ENCODE measurements at regions not wholly inside any gene's neighbourhood (a gene's known extent, or its start where the extent isn't known, plus 50 kb on each side); places are given as distances from the start of the nearest gene placed in this dataset.
"Not testable (repeated sequence)": the region's sequence is repeated elsewhere in the genome, so short reads cannot be mapped to it uniquely, and the experiment has no call there.

DNA sequence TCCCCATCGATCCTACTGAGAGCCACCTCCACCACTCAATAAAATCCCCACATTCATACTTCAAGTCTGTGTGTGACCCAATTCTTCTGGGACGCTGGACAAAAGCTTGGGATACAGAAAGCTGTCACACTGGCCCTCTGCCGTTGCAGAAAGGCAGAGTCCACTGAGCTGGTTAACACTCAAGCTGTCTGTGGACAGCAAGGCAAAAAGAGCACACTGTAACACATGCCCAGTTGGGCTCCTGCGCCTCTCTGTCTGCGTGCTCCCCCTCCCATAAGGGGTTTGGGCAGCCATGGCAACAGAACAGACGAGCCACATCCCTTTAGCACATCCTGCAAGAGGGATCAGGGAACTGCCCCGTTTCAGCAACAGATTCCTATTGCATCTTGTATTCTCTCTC is 106.9 kb upstream of the RGPD4 start:
- no peaks in the 10 kb centered on the region for H3K27me3 Mint-ChIP-seq (ENCODE audit: low read depth)
- ATAC-seq (replicated peaks in 1 of 2) (no peak), DNase-seq (no peak)
- H3K9me3 Mint-ChIP-seq: peaks cover 0 to 3% of the 10 kb centered on the region in 2 donors
- no peaks in the 10 kb centered on the region for H3K4me1 Mint-ChIP-seq (ENCODE audit: low read depth)
- no peak overlapping the region for H3K4me3 Mint-ChIP-seq
- no peaks in the 10 kb centered on the region for H3K36me3 Mint-ChIP-seq (ENCODE audit: insufficient read depth in 2 of 2)
- H3K27ac Mint-ChIP-seq: no peak overlapping the region

DNA sequence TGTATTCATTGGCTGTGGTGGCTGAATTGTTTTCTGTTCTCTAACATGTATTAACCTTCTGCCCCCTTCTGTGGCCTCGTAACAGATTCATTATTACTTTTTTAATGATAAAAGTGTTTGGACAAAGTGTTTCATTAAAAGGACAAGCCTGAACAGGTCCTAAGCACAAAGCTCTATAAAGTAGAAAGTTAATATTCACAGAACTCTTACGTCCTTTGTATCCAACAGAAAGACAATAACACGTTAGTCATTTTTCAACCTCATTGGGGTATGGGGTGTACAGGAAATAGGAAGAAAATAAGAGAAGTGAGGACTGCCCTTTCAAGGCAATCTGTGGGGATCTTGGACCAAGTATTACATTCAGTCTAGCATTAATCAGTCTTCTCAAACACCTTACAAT is 105.5 kb upstream of the RGPD4 start:
- Mint-ChIP-seq H3K27ac (no peak overlapping the region), H3K4me1 (ENCODE audit: low read depth) (no peaks in the 10 kb centered on the region), H3K4me3 (no peak overlapping the region), H3K27me3 (ENCODE audit: low read depth) (no peaks in the 10 kb centered on the region), H3K9me3 (peaks cover 5% of the 10 kb centered on the region in 2 donors), H3K36me3 (ENCODE audit: insufficient read depth in 2 of 2) (no peaks in the 10 kb centered on the region)
- DNase-seq (no peak), ATAC-seq (replicated peaks in 1 of 2) (no peak)

DNA sequence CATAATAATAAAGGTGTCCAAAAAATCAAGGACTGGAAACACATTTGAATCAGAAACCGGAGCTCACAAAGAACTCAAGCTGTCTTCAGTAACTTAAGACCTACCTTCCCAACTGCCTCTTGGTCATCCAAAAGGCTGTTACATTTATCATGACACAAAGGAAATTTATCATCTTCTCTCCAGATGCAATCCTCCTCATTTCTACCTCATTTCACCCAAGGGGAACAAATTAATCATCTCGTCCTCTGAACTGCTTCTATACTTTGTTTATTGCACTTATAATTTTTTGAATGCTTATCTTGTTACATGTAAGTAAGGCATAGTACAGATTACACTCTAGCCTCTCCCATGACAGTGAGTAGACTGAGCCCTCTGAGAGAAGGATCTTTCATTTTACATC is 105.1 kb upstream of the RGPD4 start:
- H3K4me3 Mint-ChIP-seq: no peak overlapping the region
- H3K9me3 Mint-ChIP-seq: peaks cover 5% of the 10 kb centered on the region in 2 donors
- H3K36me3 Mint-ChIP-seq (ENCODE audit: insufficient read depth in 2 of 2): no peaks in the 10 kb centered on the region
- H3K27ac Mint-ChIP-seq: no peak overlapping the region
- DNase-seq (no peak), ATAC-seq (replicated peaks in 1 of 2) (no peak)
- no peaks in the 10 kb centered on the region for H3K4me1 Mint-ChIP-seq (ENCODE audit: low read depth)
- H3K27me3 Mint-ChIP-seq (ENCODE audit: low read depth): no peaks in the 10 kb centered on the region

DNA sequence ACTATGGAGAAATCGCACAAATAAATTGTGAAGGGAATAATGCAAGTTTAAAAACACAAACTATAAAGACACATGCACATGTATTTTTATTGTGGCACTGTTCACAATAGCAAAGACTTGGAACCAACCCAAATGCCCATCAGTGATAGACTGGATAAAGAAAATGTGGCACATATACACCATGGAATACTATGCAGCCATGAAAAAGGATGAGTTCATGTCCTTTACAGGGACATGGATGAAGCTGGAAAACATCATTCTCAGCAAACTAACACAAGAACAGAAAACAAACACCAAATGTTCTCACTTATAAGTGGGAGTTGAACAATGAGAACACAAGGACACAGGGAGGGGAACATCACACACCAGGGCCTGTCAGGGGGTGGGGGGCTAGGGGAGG is 100.9 kb upstream of the RGPD4 start:
- not testable (repeated sequence) for H3K4me3 Mint-ChIP-seq

DNA sequence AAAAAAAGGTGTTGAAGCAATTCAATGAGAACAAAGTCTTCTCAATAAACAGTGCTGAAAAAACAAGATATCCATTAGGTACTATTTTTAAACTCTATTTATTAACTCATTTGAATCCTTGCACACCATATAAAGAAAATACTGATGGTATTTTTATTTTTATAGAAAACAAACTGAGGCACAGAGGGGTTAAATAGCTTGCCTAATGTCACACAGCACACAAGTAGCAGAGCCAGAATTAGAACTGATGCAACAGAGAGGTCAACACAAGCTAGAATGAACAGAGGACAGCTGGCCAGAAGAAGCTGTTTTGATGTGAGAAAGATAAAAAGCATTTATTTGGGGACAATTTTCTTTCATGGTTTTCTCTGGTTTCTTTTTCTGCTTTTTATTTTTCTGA is 99.4 kb upstream of the RGPD4 start:
- DNase-seq: no peak
- ATAC-seq (replicated peaks in 1 of 2): no peak
- Mint-ChIP-seq H3K9me3 (peaks cover 5% of the 10 kb centered on the region in 2 donors), H3K27ac (no peak overlapping the region), H3K4me3 (no peak overlapping the region), H3K36me3 (ENCODE audit: insufficient read depth in 2 of 2) (no peaks in the 10 kb centered on the region), H3K27me3 (ENCODE audit: low read depth) (no peaks in the 10 kb centered on the region), H3K4me1 (ENCODE audit: low read depth) (no peaks in the 10 kb centered on the region)

More for the DNA sequence above, 100.9 kb upstream of the RGPD4 start:
- not testable (repeated sequence) for H3K4me1 Mint-ChIP-seq (ENCODE audit: low read depth); H3K27me3 Mint-ChIP-seq (ENCODE audit: low read depth); H3K9me3 Mint-ChIP-seq; H3K27ac Mint-ChIP-seq; DNase-seq; H3K36me3 Mint-ChIP-seq (ENCODE audit: insufficient read depth in 2 of 2); ATAC-seq (replicated peaks in 1 of 2)

DNA sequence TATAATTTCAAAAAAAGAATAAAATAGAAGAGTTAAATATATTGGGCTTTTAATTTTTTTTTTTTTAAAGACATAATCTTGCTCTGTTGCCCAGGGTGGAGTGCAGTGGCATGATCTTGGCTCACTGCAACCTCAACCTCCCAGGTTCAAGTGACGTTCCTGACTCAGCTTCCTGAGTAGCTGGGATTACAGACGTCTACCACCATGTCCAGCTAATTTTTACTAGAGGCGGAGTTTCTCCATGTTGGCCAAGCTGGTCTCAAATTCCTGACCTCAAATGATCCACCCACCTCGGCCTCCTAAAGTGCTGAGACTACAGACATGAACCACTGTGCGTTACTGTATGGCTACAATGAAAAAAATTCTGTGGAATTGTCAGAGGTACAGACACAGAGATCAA is 98.1 kb upstream of the RGPD4 start:
- H3K4me1 Mint-ChIP-seq (ENCODE audit: low read depth): no peaks in the 10 kb centered on the region
- ATAC-seq (replicated peaks in 1 of 2) (no peak), DNase-seq (no peak)
- H3K36me3 Mint-ChIP-seq (ENCODE audit: insufficient read depth in 2 of 2): no peaks in the 10 kb centered on the region
- H3K4me3 Mint-ChIP-seq: no peak overlapping the region
- no peaks in the 10 kb centered on the region for H3K27me3 Mint-ChIP-seq (ENCODE audit: low read depth)
- peaks cover 5% of the 10 kb centered on the region in 2 donors for H3K9me3 Mint-ChIP-seq
- no peak overlapping the region for H3K27ac Mint-ChIP-seq

DNA sequence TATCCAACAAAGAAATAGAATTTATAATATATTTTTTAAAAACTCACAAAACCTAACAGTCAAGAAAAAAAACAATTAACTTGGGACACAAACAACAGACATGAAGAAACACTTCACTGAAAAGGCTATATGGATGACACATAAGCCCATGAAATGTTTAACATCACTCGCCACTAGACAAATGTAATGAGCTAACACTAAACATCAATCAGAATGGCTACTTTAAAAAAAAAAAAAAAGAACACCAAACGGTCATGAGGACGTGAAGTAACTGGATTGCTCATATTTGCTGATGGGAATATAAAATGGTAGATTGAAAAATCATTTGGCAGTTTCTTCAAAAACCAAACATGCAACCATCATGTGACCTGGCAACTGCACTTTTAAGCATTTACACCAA is 97.3 kb upstream of the RGPD4 start:
- DNase-seq (no peak), ATAC-seq (replicated peaks in 1 of 2) (no peak)
- Mint-ChIP-seq H3K4me1 (ENCODE audit: low read depth) (no peaks in the 10 kb centered on the region), H3K27ac (no peak overlapping the region), H3K4me3 (no peak overlapping the region), H3K36me3 (ENCODE audit: insufficient read depth in 2 of 2) (no peaks in the 10 kb centered on the region), H3K27me3 (ENCODE audit: low read depth) (no peaks in the 10 kb centered on the region), H3K9me3 (peaks cover 5% of the 10 kb centered on the region in 2 donors)

DNA sequence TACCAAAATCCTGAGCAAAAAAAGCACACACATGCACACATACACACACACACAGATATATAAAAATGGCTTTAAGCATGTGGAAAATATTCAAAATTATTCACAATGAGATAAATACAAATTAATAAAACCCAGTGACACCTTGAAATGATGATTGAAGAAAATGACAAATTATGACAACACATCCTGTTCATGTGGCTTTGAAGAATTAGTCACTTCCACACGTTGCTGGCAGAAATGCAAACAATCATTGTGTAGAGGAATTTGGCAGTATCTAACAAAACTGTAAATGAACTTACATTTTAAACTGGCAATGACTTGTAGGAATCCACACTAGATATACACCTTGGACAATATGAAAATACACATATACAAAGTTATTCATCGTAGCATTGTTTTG is 95.8 kb upstream of the RGPD4 start:
- H3K4me1 Mint-ChIP-seq (ENCODE audit: low read depth): no peaks in the 10 kb centered on the region
- no peaks in the 10 kb centered on the region for H3K27me3 Mint-ChIP-seq (ENCODE audit: low read depth)
- H3K36me3 Mint-ChIP-seq (ENCODE audit: insufficient read depth in 2 of 2): no peaks in the 10 kb centered on the region
- no peak overlapping the region for H3K27ac Mint-ChIP-seq
- ATAC-seq (replicated peaks in 1 of 2) (no peak), DNase-seq (no peak)
- peaks cover 0 to under 1% of the 10 kb centered on the region in 2 donors for H3K9me3 Mint-ChIP-seq
- H3K4me3 Mint-ChIP-seq: no peak overlapping the region

DNA sequence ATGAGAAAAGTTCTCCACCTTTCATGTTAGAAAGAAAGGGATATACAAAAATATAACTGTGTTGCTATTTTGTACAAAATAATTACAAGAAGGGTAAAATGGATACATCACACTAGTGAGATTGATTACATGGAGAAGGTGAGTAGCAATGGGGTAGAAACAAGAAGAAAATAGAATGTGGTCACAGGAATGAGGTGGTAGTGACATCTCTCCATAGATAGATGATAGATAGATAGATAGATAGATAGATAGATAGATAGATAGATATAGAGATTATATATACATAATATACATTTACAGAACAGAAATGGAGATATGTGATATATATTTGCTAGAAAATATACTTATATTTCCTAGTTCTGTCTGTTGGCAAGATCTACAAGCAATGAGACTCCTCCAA is 95.3 kb upstream of the RGPD4 start:
- Mint-ChIP-seq H3K27ac (no peak overlapping the region), H3K9me3 (no peaks in the 10 kb centered on the region), H3K27me3 (ENCODE audit: low read depth) (no peaks in the 10 kb centered on the region), H3K36me3 (ENCODE audit: insufficient read depth in 2 of 2) (no peaks in the 10 kb centered on the region), H3K4me1 (ENCODE audit: low read depth) (no peaks in the 10 kb centered on the region), H3K4me3 (no peak overlapping the region)
- ATAC-seq (replicated peaks in 1 of 2) (no peak), DNase-seq (no peak)

DNA sequence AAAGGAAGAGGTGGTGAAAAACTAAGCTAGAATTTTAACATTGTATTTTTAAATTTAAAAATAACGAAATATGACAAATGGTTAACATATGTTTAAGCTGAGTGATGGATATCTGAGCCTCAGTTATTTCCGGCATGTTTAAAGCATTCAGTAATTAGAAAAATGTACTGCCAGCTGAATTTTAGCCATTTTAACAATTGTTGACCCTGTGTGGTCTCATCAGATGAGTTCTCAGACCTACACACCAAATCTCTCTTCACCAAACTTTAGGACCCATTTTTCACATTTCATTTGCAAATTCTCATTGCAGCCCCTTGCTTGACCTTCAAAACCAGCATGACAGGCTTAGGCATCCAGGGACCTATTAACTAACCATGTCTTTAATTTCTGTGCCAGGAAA is 91.5 kb upstream of the RGPD4 start:
- Mint-ChIP-seq H3K27me3 (ENCODE audit: low read depth) (no peaks in the 10 kb centered on the region), H3K9me3 (peaks cover 3% of the 10 kb centered on the region in 2 donors), H3K27ac (no peak overlapping the region), H3K4me3 (no peak overlapping the region), H3K4me1 (ENCODE audit: low read depth) (no peaks in the 10 kb centered on the region), H3K36me3 (ENCODE audit: insufficient read depth in 2 of 2) (no peaks in the 10 kb centered on the region)
- DNase-seq (no peak), ATAC-seq (replicated peaks in 1 of 2) (no peak)

DNA sequence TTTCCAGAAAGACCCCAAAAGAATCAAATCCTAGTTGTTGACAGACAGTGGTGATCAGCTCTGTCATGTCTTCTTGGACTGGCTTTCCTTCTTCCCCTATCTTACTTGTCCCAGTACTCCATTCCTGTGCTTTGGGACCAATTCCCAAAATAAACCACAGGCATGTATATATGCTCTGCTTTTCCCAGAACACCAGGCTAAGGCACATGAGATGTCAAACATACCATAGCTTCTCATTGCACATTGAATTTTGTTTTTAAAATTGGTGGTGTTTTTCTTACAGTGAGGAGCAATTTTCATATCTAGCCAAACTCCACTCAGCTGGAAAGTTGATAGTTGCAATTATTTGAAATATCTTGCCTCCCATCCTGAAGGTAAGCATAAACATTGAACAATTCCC is 88.9 kb upstream of the RGPD4 start:
- no peaks in the 10 kb centered on the region for H3K27me3 Mint-ChIP-seq (ENCODE audit: low read depth)
- DNase-seq (no peak), ATAC-seq (replicated peaks in 1 of 2) (no peak)
- H3K4me3 Mint-ChIP-seq: no peak overlapping the region
- no peak overlapping the region for H3K27ac Mint-ChIP-seq
- peaks cover 3% of the 10 kb centered on the region in 2 donors for H3K9me3 Mint-ChIP-seq
- no peaks in the 10 kb centered on the region for H3K36me3 Mint-ChIP-seq (ENCODE audit: insufficient read depth in 2 of 2)
- H3K4me1 Mint-ChIP-seq (ENCODE audit: low read depth): no peaks in the 10 kb centered on the region

DNA sequence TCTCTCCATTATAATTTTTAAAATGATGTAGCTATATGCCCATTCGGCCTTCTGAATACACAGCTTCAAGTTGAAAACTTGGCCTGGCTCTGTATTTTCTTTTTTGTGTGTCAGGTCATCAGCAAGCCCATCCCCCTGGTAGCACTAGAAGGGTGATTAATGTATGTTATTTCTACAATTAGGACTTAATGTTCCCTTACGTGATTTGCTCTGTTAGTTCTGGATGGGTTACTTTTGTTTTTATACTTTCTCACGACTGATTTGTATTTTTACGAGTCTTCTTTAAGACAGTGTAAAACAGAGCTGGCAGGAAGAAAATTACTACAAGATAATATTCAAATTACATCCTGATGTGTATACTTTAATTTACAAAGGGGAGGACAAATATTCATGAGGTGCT is 88.4 kb upstream of the RGPD4 start:
- Mint-ChIP-seq H3K27ac (peak overlapping the region; percentile 9), H3K27me3 (ENCODE audit: low read depth) (no peaks in the 10 kb centered on the region), H3K4me3 (no peak overlapping the region), H3K36me3 (ENCODE audit: insufficient read depth in 2 of 2) (no peaks in the 10 kb centered on the region), H3K4me1 (ENCODE audit: low read depth) (no peaks in the 10 kb centered on the region), H3K9me3 (peaks cover 3% of the 10 kb centered on the region in 2 donors)
- ATAC-seq (replicated peaks in 1 of 2) (no peak), DNase-seq (no peak)

DNA sequence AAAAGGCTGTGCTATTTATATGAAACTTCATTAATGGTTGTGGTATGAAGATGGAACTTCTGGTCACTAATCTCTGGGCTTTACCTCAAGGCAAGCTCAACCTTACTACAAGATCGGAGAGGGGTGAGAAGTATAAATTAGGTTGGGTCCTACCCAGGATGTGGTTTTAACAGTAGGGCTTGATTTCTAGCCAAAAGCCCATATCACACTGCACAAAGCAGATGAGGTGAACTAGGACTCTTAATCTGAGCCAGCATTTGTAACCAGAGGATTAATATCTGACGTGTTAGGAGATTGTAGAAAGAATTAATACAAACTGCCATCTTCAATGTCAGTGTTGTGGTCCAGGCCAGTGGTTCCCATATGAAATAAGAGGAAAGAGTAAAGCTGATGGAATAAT is 86.4 kb upstream of the RGPD4 start:
- Mint-ChIP-seq H3K36me3 (ENCODE audit: insufficient read depth in 2 of 2) (no peaks in the 10 kb centered on the region), H3K27me3 (ENCODE audit: low read depth) (no peaks in the 10 kb centered on the region)

DNA sequence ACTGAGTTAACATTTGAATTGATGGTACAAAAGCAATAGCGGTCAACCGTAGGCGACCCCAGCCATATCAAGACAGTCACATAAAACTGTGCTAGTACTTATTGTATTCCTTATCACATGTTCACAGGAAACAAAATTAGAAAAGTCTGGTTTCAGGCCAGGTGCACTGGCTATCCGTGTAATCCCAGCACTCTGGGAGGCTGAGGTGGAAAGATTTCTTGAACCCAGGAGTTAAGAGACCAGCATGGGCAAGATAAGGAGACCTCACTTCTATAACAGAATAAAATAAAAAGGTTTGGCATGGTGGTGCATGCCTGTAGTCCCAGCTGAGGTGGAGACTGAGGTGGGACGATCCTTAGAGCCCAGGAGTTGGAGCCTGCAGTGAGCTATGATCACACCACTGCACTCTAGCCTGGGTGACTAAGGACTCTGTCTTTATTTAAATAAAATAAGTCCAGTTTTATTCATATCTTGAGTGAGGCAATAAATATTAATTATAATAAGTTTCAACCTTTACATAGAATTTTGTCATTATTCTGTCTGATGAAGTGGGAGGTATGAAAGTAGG is 84.1 kb upstream of the RGPD4 start:
- H3K4me1 Mint-ChIP-seq (ENCODE audit: low read depth): no peaks in the 10 kb centered on the region
- no peaks in the 10 kb centered on the region for H3K27me3 Mint-ChIP-seq (ENCODE audit: low read depth)
- DNase-seq: no peak
- ATAC-seq (replicated peaks in 1 of 2): no peak
- H3K36me3 Mint-ChIP-seq (ENCODE audit: insufficient read depth in 2 of 2): no peaks in the 10 kb centered on the region
- peaks cover 3% of the 10 kb centered on the region in 2 donors for H3K9me3 Mint-ChIP-seq
- no peak overlapping the region for H3K4me3 Mint-ChIP-seq
- H3K27ac Mint-ChIP-seq: no peak overlapping the region

More for the DNA sequence above, 86.4 kb upstream of the RGPD4 start:
- Mint-ChIP-seq H3K9me3 (peaks cover 3% of the 10 kb centered on the region in 2 donors), H3K4me1 (ENCODE audit: low read depth) (no peaks in the 10 kb centered on the region), H3K27ac (no peak overlapping the region), H3K4me3 (no peak overlapping the region)
- DNase-seq: no peak
- ATAC-seq (replicated peaks in 1 of 2): no peak
